Left ventricle myocardium inferior (tissue), 1 donor: ENCODE measurements at regions not wholly inside any gene's neighbourhood (a gene's known extent, or its start where the extent isn't known, plus 50 kb on each side); places are given as distances from the start of the nearest gene placed in this dataset.

Experiments
- DNase-seq: peaks from one replicate; pipeline ENCODE4 v3.0.0-alpha.2; 2020
- H3K27ac ChIP-seq: fragments of 200-600 bp; replicated peaks from 2 replicates; pipeline ENCODE4 v1.8.0; 2021
- H3K27me3 ChIP-seq: fragments of 200-600 bp; 2 replicates; pipeline ENCODE4 v1.8.0; 2021; ENCODE audit warnings: low read depth
- H3K36me3 ChIP-seq: fragments of 200-600 bp; 2 replicates; pipeline ENCODE4 v1.8.0; 2021
- H3K4me1 ChIP-seq: fragments of 200-600 bp; 2 replicates; pipeline ENCODE4 v1.8.0; 2021
- H3K4me3 ChIP-seq: fragments of 200-600 bp; 2 replicates; pipeline ENCODE4 v1.8.0; 2021; ENCODE audit warnings: mild to moderate bottlenecking, moderate library complexity
- H3K9me3 ChIP-seq: fragments of 200-600 bp; replicated peaks from 2 replicates; pipeline ENCODE4 v1.8.0; 2021
- intact Hi-C: fragments of 100-400 bp; cut with micrococcal nuclease; formaldehyde crosslinking; loops from one replicate; pipeline ENCODE4 v1.11.0; 2022
- TF ChIP-seq, protein P1 (sequence below): fragments of 200-600 bp; IDR thresholded peaks from 2 replicates; pipeline ENCODE4 v1.8.0; 2021; ENCODE audit warnings: antibody characterized with exemption, mild to moderate bottlenecking, borderline replicate concordance
- donor health status: DM: no; HTN: yes; CAD: no; lungs with severe emphysema.

DNA sequence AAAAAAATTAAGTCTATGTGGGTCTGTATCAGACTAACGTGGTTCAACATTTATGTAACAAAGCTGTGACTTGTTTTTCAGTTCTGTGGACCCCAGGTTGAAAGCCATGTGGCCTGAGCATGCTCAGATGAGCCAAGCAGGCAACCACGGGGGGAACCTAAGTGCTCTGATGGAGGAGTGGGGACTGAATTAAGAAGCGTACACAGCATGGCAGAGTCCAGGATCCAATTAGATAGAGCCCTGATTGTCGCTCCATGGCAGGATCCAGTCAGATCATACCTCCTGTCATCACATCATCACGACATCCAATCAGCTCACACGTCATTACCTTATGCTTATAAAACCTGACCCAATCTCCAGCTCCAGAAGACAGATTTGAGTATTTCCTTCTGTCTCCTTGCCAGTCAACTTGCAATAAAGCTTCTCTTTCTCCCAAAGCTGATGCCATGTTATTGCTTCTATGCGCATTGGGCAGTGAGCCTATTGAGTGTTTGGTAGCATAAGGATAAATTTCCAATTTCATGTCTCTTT lies 1013.1 kb upstream of the TMEM132C start:
- H3K9me3 ChIP-seq: no peaks in the 10 kb centered on the region
- no peak overlapping the region for H3K4me3 ChIP-seq
- no peaks in the 10 kb centered on the region for H3K4me1 ChIP-seq
- TF ChIP-seq, protein P1, sequence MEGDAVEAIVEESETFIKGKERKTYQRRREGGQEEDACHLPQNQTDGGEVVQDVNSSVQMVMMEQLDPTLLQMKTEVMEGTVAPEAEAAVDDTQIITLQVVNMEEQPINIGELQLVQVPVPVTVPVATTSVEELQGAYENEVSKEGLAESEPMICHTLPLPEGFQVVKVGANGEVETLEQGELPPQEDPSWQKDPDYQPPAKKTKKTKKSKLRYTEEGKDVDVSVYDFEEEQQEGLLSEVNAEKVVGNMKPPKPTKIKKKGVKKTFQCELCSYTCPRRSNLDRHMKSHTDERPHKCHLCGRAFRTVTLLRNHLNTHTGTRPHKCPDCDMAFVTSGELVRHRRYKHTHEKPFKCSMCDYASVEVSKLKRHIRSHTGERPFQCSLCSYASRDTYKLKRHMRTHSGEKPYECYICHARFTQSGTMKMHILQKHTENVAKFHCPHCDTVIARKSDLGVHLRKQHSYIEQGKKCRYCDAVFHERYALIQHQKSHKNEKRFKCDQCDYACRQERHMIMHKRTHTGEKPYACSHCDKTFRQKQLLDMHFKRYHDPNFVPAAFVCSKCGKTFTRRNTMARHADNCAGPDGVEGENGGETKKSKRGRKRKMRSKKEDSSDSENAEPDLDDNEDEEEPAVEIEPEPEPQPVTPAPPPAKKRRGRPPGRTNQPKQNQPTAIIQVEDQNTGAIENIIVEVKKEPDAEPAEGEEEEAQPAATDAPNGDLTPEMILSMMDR: no peak
- no peak overlapping the region for H3K27ac ChIP-seq
- DNase-seq: no peak
- intact Hi-C loops: no loop called here
- H3K36me3 ChIP-seq: no peaks in the 10 kb centered on the region
- H3K27me3 ChIP-seq: peaks cover 9% of the 10 kb centered on the region

DNA sequence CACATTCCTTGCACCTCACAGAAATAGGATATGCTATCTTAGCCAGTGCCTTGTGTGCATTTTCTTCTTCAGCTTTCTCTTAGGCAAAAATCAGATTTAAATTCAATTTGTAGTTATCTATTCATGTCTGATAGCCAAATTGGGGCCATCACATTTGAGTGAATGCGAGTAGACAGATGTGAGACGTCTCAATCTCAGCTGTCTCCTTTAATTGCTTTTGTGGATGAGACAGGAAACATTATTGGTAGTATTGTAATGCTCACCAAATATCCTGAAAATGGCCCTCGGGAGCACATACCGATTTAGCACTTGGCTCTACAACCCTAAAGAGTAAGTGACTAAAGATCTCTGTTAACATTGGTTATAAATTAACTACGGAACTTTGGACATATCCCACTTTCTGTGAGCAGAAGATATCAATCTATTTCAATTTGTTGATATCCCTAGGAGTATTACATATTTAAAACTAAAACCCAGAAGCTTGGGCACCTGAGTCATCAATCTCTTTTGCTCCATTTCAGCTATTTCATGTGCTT lies 1012.5 kb upstream of the TMEM132C start:
- peaks cover 5% of the 10 kb centered on the region for H3K27me3 ChIP-seq
- H3K36me3 ChIP-seq: no peaks in the 10 kb centered on the region
- no peak for DNase-seq
- no peak overlapping the region for H3K27ac ChIP-seq
- no peaks in the 10 kb centered on the region for H3K9me3 ChIP-seq
- H3K4me3 ChIP-seq: no peak overlapping the region
- H3K4me1 ChIP-seq: no peaks in the 10 kb centered on the region
- TF ChIP-seq, protein P1: no peak
- intact Hi-C loops: no loop called here

DNA sequence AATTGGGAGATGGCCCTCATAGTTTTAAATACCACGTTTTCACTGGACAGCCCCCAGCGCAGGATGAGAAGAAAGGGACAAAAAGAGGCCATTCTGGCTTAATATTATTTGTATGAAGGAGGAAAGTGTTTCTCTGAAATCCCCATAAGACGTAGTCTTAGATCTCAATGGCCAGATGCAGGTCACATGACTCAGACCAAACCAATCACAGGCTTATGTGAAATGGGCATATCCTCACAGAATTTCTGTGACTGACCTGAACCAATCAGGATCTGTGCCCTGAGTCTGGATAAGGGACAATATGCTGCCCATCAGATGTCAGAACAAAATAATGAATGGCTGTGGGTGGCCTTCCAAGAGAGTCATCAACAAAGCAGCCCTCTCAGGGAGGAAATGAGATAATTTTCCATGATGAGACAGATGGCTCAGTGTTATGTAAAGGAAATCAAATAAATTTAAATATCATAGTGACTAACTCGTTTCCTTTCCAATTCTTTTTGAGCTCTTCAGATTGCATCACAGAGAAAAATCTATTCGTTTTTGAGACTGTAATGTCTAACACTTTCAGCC lies 1009.5 kb upstream of the TMEM132C start:
- H3K27me3 ChIP-seq: no peaks in the 10 kb centered on the region
- intact Hi-C loops: no loop called here
- DNase-seq: no peak
- no peaks in the 10 kb centered on the region for H3K36me3 ChIP-seq
- TF ChIP-seq, protein P1: no peak
- no peak overlapping the region for H3K27ac ChIP-seq
- H3K4me3 ChIP-seq: no peak overlapping the region
- no peaks in the 10 kb centered on the region for H3K9me3 ChIP-seq
- no peaks in the 10 kb centered on the region for H3K4me1 ChIP-seq

DNA sequence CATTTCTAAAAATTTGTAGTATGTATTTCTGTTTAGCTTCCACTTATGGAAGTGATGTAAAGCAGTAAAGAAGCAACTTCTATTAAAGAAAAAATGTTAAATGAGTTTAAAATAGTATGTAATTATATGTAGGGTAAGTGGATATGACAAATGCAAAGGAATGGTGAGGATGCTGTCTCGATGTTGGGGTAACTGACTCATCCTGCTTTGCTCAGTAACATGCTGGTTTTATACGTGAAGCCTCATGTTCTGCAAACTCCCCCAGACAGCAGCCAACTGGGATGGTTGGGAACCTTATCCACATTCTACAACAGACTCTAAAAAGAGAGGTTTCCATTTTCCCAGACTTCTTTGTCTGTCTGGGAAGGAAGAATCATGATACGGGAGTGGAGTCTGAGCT lies 1006.4 kb upstream of the TMEM132C start:
- TF ChIP-seq, protein P1: no peak
- Histone ChIP-seq H3K36me3 (no peaks in the 10 kb centered on the region), H3K9me3 (peaks cover 5% of the 10 kb centered on the region), H3K4me1 (no peaks in the 10 kb centered on the region), H3K4me3 (no peak overlapping the region), H3K27me3 (no peaks in the 10 kb centered on the region), H3K27ac (no peak overlapping the region)
- intact Hi-C loops: no loop called here
- DNase-seq: no peak

DNA sequence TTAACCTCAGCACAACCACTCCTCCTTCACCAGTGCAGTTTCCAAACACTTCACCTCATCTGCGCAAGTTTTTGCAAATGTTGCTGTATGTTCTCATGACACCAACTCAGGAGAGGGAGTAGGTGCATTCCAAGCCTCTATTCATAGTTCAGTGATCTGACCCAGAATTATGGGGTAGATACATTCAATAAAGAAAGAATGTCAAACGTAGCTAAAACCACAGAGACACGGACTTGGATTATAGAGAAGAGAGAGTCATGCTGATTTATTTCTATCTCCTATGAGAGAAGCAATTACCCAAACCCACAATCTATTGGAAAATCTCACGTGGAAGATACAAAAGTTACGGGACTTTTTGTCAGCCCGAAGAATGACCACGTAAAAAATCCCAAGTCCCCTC lies 1006.0 kb upstream of the TMEM132C start:
- no peak overlapping the region for H3K27ac ChIP-seq
- intact Hi-C loops: no loop called here
- DNase-seq: no peak
- TF ChIP-seq, protein P1: no peak
- no peaks in the 10 kb centered on the region for H3K36me3 ChIP-seq
- peaks cover 5% of the 10 kb centered on the region for H3K9me3 ChIP-seq
- H3K4me3 ChIP-seq: no peak overlapping the region
- H3K4me1 ChIP-seq: no peaks in the 10 kb centered on the region
- peaks cover 2% of the 10 kb centered on the region for H3K27me3 ChIP-seq
